ENCODE measurements at regions not wholly inside any gene's neighbourhood (a gene's known extent, or its start where the extent isn't known, plus 50 kb on each side); places are given as distances from the start of the nearest gene placed in this dataset.

DNA sequence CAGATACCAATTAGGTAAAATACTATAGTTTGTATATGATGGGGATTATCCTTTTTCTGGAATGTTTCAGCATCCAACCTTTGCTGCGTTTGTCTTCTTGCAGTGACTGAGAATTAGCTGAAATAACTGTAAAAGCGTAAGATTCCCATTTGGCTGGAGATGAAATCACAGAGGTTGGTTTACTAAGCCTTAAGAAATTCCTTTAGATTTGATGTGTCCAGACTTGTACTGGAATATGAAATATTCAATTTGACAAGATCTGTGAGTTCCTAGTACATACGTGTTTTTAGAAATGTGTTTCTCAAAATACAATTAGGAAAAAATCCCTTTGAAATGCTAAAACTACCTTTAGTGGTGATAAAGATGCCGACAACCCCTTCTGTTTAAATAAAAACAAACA is 286.0 kb upstream of the DMRT1 start:
- peaks cover 0 to 6% (median 0%) of the 10 kb centered on the region in 7 donors for H3K27me3 ChIP-seq (replicated peaks in 1 of 7)
- intact Hi-C loops (cut with DNase I; ENCODE audit: low total_unique reads): no loop called here
- H3K4me1 ChIP-seq: no peaks in the 10 kb centered on the region
- no peak for DNase-seq
- H3K9me3 ChIP-seq: no peaks in the 10 kb centered on the region
- TF ChIP-seq POLR2AphosphoS5 (IDR thresholded peaks at IDR 0.05) (no peak), POLR2A (IDR thresholded peaks at IDR 0.05) (no peak)
- TF ChIP-seq, protein P1, sequence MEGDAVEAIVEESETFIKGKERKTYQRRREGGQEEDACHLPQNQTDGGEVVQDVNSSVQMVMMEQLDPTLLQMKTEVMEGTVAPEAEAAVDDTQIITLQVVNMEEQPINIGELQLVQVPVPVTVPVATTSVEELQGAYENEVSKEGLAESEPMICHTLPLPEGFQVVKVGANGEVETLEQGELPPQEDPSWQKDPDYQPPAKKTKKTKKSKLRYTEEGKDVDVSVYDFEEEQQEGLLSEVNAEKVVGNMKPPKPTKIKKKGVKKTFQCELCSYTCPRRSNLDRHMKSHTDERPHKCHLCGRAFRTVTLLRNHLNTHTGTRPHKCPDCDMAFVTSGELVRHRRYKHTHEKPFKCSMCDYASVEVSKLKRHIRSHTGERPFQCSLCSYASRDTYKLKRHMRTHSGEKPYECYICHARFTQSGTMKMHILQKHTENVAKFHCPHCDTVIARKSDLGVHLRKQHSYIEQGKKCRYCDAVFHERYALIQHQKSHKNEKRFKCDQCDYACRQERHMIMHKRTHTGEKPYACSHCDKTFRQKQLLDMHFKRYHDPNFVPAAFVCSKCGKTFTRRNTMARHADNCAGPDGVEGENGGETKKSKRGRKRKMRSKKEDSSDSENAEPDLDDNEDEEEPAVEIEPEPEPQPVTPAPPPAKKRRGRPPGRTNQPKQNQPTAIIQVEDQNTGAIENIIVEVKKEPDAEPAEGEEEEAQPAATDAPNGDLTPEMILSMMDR (IDR thresholded peaks at IDR 0.05 in 8 of 11, conservative IDR thresholded peaks at IDR 0.05 in 3 of 11): no peak
- no peak overlapping the region for H3K4me3 ChIP-seq
- 80 to 91% (median 86%) methylated on average over 4 of the region's 4 CpGs for WGBS, 5 donors
- no peak overlapping the region for H3K27ac ChIP-seq
- no peaks in the 10 kb centered on the region for H3K36me3 ChIP-seq

- WGBS, 5 donors: 52 to 86% (median 79%) methylated on average over 3 of the region's 3 CpGs
- H3K27ac ChIP-seq: no peak overlapping the region
- intact Hi-C loops (cut with DNase I; ENCODE audit: low total_unique reads): no loop called here
- no peak overlapping the region for H3K4me3 ChIP-seq
- no peaks in the 10 kb centered on the region for H3K36me3 ChIP-seq
- TF ChIP-seq, protein P1 (IDR thresholded peaks at IDR 0.05 in 8 of 11, conservative IDR thresholded peaks at IDR 0.05 in 3 of 11): no peak
- no peak for TF ChIP-seq POLR2A (IDR thresholded peaks at IDR 0.05)
- no peak for TF ChIP-seq POLR2AphosphoS5 (IDR thresholded peaks at IDR 0.05)
- H3K27me3 ChIP-seq (replicated peaks in 1 of 7): peaks cover 0 to 6% (median 0%) of the 10 kb centered on the region in 7 donors
- H3K4me1 ChIP-seq: no peaks in the 10 kb centered on the region
- no peaks in the 10 kb centered on the region for H3K9me3 ChIP-seq
- DNase-seq: no peak
These were observed 285.3 kb upstream of the DMRT1 start for GRCh38 chr9:556199-556598.

GRCh38 chr9:556675-557074 is 284.8 kb upstream of the DMRT1 start:
- no peak for DNase-seq
- Histone ChIP-seq H3K27me3 (replicated peaks in 1 of 7) (peaks cover 0 to 6% (median 0%) of the 10 kb centered on the region in 7 donors), H3K4me3 (no peak overlapping the region), H3K36me3 (no peaks in the 10 kb centered on the region), H3K4me1 (no peaks in the 10 kb centered on the region), H3K9me3 (no peaks in the 10 kb centered on the region), H3K27ac (no peak overlapping the region)
- WGBS, 5 donors: 80 to 92% (median 82%) methylated on average over 2 of the region's 2 CpGs
- intact Hi-C loops (cut with DNase I; ENCODE audit: low total_unique reads): no loop called here
- TF ChIP-seq, protein P1 (IDR thresholded peaks at IDR 0.05 in 8 of 11, conservative IDR thresholded peaks at IDR 0.05 in 3 of 11): no peak
- TF ChIP-seq POLR2A (IDR thresholded peaks at IDR 0.05) (no peak), POLR2AphosphoS5 (IDR thresholded peaks at IDR 0.05) (no peak)

DNA sequence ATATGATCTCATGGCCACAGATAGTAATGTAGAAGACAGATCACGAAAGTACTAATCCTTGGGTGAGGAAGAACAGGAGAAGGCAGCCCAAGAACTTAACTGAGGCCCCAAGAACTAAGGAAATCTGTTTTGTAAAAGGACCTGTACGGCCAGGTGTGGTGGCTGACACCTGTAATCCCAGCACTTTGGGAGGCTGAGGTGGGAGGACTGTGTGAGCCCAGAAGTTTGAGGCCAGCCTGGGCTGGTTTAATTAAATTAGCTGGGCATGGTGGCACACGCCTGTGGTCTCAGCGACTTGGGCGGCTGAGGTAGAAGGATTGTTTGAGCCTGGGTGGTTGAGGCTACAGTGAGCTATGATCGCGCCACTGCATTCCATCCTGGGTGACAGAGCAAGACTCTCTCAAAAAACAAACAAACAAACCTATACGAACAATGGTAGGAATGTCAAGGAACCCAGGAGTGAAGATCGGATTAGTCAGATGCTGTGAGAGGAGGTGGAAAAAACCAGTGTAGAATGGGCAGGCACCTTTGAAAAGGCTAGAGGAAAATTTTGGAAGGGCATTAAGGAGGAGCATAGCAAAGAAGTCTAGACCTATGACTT is 283.8 kb upstream of the DMRT1 start:
- Histone ChIP-seq H3K36me3 (no peaks in the 10 kb centered on the region), H3K4me3 (no peak overlapping the region), H3K4me1 (no peaks in the 10 kb centered on the region), H3K9me3 (no peaks in the 10 kb centered on the region), H3K27me3 (replicated peaks in 1 of 7) (peaks cover 0 to 6% (median 0%) of the 10 kb centered on the region in 7 donors), H3K27ac (no peak overlapping the region)
- DNase-seq: no peak
- intact Hi-C loops (cut with DNase I; ENCODE audit: low total_unique reads): no loop called here
- whole genome bisulfite sequencing, 5 donors: 91 to 95% (median 92%) methylated on average over 9 of the region's 9 CpGs
- TF ChIP-seq, protein P1 (IDR thresholded peaks at IDR 0.05 in 8 of 11, conservative IDR thresholded peaks at IDR 0.05 in 3 of 11): no peak
- TF ChIP-seq POLR2AphosphoS5 (IDR thresholded peaks at IDR 0.05): no peak
- TF ChIP-seq POLR2A (IDR thresholded peaks at IDR 0.05): no peak
